ENCODE measurements at regions not wholly inside any gene's neighbourhood (a gene's known extent, or its start where the extent isn't known, plus 50 kb on each side); places are given as distances from the start of the nearest gene placed in this dataset.

GRCh38 chr7:132030883-132031282 is 474.5 kb upstream of the PODXL start:
- TF ChIP-seq EZH2phosphoT487 (IDR thresholded peaks at IDR 0.05; ENCODE audit: borderline replicate concordance, low read depth) (no peak), CHD2 (IDR thresholded peaks at IDR 0.05; ENCODE audit: low read length, partially characterized antibody) (no peak), CTCF (IDR thresholded peaks at IDR 0.05) (no peak), RFX5 (IDR thresholded peaks at IDR 0.05; ENCODE audit: low read length) (no peak), RXRA (IDR thresholded peaks at IDR 0.05; ENCODE audit: borderline replicate concordance, low read depth) (no peak), REST (IDR thresholded peaks at IDR 0.05; ENCODE audit: low read depth, low read length) (no peak), POLR2AphosphoS5 (IDR thresholded peaks at IDR 0.05; ENCODE audit: low read depth, low read length) (no peak), TAF1 (IDR thresholded peaks at IDR 0.05; ENCODE audit: borderline replicate concordance, low read depth, low read length) (no peak), FOXJ3 (CRISPR knock-in tag; IDR thresholded peaks at IDR 0.05) (no peak), PBX3 (IDR thresholded peaks at IDR 0.05) (no peak), ELF1 (IDR thresholded peaks at IDR 0.05) (no peak), RAD21 (IDR thresholded peaks at IDR 0.05; ENCODE audit: low read length) (no peak), TCF12 (IDR thresholded peaks at IDR 0.05) (no peak)

All from SK-N-SH (cell line).